ENCODE measurements at regions not wholly inside any gene's neighbourhood (a gene's known extent, or its start where the extent isn't known, plus 50 kb on each side); places are given as distances from the start of the nearest gene placed in this dataset.

DNA sequence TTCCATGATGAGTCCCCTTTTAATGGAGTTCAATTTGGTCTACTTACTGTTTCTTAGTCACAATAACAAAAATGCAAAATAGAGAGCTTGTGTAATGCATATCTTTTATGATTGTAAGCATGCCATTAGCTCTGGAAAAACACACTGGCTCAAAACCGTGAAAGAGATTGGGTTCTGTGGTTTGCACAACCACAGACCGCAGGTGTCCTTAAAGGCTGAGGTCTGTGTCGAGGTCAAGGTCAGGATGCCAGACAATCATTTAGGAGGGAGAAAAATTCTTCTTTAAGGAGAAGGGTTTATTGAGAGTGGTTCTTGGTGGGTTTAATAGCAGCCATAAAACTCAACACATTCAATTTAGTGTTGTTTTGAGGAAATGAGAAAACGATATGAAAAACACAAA, 487.2 kb downstream of the GALR1 start:
- no peak for DNase-seq (ENCODE audit: low read depth in 2 of 2, low spot score in 1 of 2)

- no peak for DNase-seq (ENCODE audit: low read depth in 2 of 2, low spot score in 1 of 2)
These were observed 487.8 kb downstream of the GALR1 start for GRCh38 chr18:77737405-77737804.

DNA sequence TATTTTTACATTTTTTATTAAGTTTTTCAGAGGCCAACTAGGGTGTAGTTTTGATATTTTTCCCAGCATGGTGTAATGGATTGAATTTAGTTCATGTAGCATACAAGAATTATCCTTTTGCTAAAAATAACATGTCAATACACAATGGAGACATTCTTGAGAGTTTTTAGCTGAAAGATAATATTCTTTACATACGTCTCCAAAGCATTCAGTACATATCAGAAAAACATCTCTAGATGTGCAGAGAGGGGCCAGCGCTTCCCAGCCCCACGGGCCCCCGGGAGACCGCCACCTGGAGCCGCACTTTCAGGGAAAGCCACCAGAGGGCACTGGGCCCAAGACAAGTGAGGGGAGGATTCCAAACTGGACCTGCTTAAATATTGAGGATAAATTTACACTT, 499.4 kb downstream of the GALR1 start:
- DNase-seq (ENCODE audit: low read depth in 2 of 2, low spot score in 1 of 2), result no peak

GRCh38 chr18:77750006-77750405, 500.4 kb downstream of the GALR1 start:
- DNase-seq (ENCODE audit: low read depth in 2 of 2, low spot score in 1 of 2), result no peak

GRCh38 chr18:77754475-77755044, 504.9 kb downstream of the GALR1 start:
- no peak for DNase-seq (ENCODE audit: low read depth in 2 of 2, low spot score in 1 of 2)

GRCh38 chr18:77755187-77755586, 505.5 kb downstream of the GALR1 start:
- no peak for DNase-seq (ENCODE audit: low read depth in 2 of 2, low spot score in 1 of 2)

DNA sequence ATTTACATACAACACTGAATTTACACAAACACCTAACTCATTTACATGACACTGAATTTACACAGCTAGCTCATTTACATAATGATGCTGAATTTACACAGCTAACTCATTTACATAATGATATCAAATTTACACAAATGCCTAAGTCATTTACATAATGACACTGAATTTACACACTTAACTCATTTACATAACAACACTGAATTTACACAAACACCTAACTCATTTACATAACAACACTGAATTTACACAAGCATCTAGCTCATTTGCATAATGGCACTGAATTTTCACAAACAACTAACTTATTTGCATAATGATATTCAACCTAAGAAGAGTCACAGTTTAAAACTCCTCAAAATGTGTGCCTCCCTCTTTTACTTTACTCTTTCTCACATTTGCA, 511.7 kb downstream of the GALR1 start:
- no peak for DNase-seq (ENCODE audit: low read depth in 2 of 2, low spot score in 1 of 2)

- DNase-seq (ENCODE audit: low read depth in 2 of 2, low spot score in 1 of 2), result no peak
These were observed 512.4 kb downstream of the GALR1 start for GRCh38 chr18:77762014-77762413.

- DNase-seq (ENCODE audit: low read depth in 2 of 2, low spot score in 1 of 2), result no peak
These were observed 513.0 kb downstream of the GALR1 start for GRCh38 chr18:77762642-77763041.

DNA sequence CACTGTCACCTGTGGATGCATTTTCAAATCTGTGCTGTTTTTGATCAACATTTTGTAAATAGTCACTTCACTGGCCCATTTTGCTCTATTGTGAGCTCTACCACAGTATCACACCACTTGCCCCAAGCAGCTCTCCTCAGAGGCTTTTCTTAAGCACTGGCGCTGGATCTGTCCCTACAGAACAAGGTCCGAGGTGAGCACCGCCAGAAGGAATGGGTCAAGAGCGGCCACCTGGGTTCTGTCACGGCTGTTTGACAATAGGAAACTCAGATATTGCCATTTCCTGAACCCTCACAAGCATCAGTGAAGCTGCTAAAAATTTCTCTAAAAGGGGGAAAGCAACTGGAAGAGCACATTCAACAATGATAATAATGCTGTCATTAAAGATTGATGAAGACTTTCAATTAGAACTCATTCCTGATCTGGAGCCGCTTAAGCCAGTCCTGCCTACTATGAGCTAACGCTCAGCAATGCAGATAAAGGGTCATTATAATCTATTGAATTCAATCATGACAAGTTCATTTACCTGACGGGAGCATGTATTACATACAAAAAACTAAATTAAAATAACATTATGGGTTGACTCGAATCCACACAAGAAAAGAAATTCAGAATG, 514.0 kb downstream of the GALR1 start:
- DNase-seq (ENCODE audit: low read depth in 2 of 2, low spot score in 1 of 2), result no peak

DNA sequence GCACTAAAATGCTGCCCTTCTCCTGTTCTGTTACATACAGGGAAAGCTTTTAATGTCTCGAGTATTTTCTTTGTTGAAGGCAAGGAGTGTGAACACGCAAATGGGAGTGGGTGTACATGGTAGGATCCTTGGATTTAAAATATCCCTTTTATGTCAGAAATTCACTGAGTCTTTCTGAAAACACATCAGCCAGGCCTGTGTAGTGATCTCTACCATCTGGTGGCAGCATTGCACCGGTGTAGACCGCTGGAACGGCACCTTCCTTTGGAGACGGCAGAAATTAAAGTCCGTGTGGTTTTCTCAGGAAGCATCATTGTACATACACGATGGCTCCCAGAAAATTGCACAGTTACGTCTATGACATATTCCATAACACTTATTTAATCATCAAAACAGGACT, 515.8 kb downstream of the GALR1 start:
- no peak for DNase-seq (ENCODE audit: low read depth in 2 of 2, low spot score in 1 of 2)

DNA sequence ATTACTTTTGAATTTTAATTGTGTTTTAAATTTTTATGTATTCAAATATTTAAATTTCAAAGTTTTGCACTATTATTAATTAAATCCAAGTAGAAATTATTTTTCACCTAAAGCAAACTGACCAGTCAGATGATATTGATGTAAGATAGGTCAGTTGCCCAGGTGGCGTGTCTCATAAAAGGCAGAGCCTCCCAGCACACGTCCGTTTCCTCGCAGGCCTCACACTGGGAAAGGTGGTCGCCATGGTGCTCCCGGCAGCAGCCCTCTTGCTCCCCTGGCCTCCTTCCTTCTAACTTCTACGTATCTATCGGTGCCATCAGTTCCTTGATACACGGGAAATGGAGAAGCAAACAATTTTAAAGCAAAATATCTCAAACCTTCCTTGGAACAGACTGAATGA, 516.8 kb downstream of the GALR1 start:
- DNase-seq (ENCODE audit: low read depth in 2 of 2, low spot score in 1 of 2), result no peak

DNA sequence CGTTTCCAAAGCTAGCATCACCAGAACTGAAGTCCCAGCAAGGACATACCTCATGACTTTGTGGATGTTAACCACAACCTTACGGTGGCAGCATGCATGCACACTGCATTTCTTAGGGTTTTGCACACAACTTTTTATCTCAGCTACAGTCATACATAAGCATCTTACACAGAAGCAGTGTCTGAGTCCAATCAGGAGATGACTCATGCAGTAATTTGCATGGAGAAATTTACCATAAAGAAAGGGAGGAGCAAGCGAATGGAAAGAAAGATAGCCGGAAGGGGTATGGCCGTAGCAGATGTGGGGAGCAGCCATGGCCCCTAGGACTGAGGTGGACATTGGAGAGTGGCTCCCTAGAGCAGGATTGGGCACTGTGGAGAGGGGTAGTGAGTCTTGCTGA, 522.5 kb downstream of the GALR1 start:
- DNase-seq (ENCODE audit: low read depth in 2 of 2, low spot score in 1 of 2), result no peak

GRCh38 chr18:77776104-77776503, 526.5 kb downstream of the GALR1 start:
- DNase-seq (ENCODE audit: low read depth in 2 of 2, low spot score in 1 of 2), result no peak

- no peak for DNase-seq (ENCODE audit: low read depth in 2 of 2, low spot score in 1 of 2)
These were observed 527.5 kb downstream of the GALR1 start for GRCh38 chr18:77777163-77777562.

GRCh38 chr18:77784759-77785379, 535.2 kb downstream of the GALR1 start:
- no peak for DNase-seq (ENCODE audit: low read depth in 2 of 2, low spot score in 1 of 2)

DNA sequence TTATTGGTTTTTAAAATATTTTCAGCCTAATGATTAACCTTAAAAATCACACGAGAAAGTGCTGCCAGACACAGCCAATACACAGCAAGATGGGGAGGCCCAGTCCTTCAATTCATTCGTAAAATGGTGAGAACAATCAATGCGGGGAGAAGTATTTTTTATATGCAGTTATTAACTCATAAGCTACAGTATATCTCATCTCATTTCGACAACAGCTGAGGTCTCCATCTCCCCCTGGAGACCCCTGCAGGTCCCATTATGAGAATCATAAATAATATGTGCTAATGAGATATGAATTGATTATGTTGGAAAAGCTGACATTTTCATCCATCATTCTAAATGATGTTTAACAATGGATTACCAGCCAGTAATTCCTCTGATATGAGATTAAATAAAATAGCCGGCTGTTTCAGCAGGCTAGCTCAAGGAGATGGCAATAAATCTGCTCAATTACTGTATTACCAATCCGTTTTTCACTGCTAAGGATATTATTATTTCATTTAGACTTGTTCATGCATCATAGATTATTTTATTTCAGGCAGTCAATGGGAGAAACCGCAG, 535.8 kb downstream of the GALR1 start:
- no peak for DNase-seq (ENCODE audit: low read depth in 2 of 2, low spot score in 1 of 2)

DNA sequence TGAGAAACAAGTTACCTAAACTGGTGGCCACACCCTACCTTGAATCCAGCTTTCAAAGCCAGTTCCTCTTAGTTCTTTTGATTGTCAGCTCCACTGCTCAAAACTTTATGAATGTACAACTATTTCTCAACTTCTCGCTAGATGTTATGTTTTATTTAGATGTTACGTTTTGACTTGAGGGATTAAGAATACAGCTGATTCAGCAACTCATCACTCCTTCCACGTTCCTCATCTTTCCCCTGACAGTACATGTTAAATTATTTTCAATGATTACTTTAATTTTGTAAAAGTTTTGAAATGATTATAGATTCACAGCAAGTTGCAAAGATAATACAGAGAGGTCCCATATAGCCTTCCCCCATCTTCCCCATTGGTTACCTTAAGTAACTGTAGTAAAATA, 553.4 kb downstream of the GALR1 start:
- no peak for DNase-seq (ENCODE audit: low read depth in 2 of 2, low spot score in 1 of 2)

- no peak for DNase-seq (ENCODE audit: low read depth in 2 of 2, low spot score in 1 of 2)
These were observed 554.7 kb downstream of the GALR1 start for GRCh38 chr18:77804382-77804781.

DNA sequence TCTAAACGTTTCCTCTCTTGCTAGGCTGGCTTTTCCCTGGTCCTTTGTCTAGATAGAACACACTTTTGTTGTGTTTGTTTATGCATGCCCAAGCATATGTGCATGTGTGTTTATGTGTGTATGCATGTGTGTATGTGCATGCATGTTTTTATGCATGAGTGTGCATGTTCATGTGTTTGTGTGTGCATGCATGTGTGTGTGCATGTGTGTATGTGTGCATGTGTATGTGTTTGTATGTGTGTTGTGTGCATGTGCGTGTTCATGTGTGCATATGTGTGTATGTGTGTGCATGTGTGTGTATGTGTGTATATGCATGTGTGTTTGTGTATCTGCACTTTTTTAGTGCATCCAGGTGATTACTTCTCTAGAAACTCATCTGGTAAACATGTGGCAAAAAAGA, 558.0 kb downstream of the GALR1 start:
- DNase-seq (ENCODE audit: low read depth in 2 of 2, low spot score in 1 of 2), result no peak

DNA sequence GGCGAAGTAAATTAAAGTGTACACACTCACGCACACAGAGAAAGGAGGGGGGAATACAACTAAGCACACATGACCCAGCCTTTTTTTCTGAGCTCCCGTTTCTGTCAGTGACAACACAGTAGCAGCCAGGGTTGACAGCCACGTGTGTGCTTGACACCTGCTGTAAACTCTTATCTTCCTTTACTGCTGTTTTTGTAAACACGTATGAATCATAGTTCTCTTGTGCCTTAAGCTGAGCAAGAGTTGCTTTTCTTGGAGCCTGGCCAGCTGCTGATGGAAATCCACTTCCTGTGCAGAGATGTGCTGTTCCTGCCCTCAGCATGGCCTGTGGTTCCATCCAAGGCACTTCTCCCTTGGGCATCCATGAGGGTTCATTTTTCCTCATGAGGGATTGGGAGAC, 561.9 kb downstream of the GALR1 start:
- DNase-seq (ENCODE audit: low read depth in 2 of 2, low spot score in 1 of 2), result no peak

DNA sequence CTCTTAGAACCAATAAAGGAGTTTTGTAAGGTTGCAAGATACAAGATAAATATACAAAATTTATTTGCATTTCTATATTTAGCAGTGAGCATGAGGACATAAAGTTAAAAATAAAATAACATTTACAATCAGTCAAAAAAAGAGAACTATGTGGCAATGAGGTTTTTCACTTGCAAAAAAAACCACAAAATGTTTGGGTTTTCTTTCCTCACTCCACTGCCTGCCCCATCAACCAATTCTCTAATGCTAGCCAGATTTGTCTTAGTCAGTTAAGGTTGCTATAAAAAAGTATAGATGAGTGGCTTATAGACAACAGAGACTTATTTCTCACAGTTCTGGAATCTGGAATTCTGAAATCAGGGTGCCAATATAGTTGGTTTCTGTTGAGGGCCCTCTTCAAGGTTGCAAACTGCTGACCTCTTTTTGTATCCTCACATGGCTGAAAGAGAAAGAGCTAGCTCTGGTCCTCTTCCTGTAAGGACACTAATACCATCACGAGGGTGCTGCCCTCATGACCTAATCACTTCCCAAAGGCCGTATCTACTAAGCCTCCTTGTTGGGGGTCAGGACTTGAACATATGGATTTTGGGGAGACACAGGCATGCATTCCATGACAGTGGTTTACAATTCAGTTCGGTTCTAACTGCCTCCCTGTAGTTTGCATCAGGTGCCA, 566.2 kb downstream of the GALR1 start:
- no peak for DNase-seq (ENCODE audit: low read depth in 2 of 2, low spot score in 1 of 2)

All from stimulated activated CD8-positive, alpha-beta memory T cell treated with anti-CD3 and anti-CD28 coated beads, Interleukin-4, amount 100 ng/mL, for 1 hour (primary cell).